HEK293T (cell line): ENCODE measurements at regions not wholly inside any gene's neighbourhood (a gene's known extent, or its start where the extent isn't known, plus 50 kb on each side); places are given as distances from the start of the nearest gene placed in this dataset.

Experiments used
- ARNT ChIP-seq: fragments of 450-650 bp; IDR thresholded peaks from 2 replicates; pipeline ENCODE4 v1.6.1; 2017; ENCODE audit warnings: mild to moderate bottlenecking
- CTBP1 ChIP-seq: fragments of 450-650 bp; IDR thresholded peaks from 2 replicates; pipeline ENCODE4 v1.6.1; 2016; ENCODE audit warnings: borderline replicate concordance
- ELF4 ChIP-seq: fragments of 450-650 bp; IDR thresholded peaks from 2 replicates; pipeline ENCODE4 v1.6.1; 2017; ENCODE audit warnings: antibody characterized with exemption
- FOXM1 ChIP-seq: fragments of 450-650 bp; IDR thresholded peaks from 2 replicates; pipeline ENCODE4 v1.6.1; 2017; ENCODE audit warnings: mild to moderate bottlenecking, borderline replicate concordance
- HDGF ChIP-seq: fragments of 450-650 bp; IDR thresholded peaks from 2 replicates; pipeline ENCODE4 v1.6.1; 2017; ENCODE audit warnings: antibody characterized with exemption, borderline replicate concordance
- NFRKB ChIP-seq: fragments of 450-650 bp; IDR thresholded peaks from 2 replicates; pipeline ENCODE4 v1.6.1; 2016; ENCODE audit warnings: mild to moderate bottlenecking, moderate library complexity
- SP1 ChIP-seq: fragments of 450-650 bp; IDR thresholded peaks from 2 replicates; pipeline ENCODE4 v1.6.1; 2017
- SUZ12 ChIP-seq: fragments of 450-650 bp; IDR thresholded peaks from 2 replicates; pipeline ENCODE4 v1.6.1; 2016; ENCODE audit warnings: mild to moderate bottlenecking
- TARDBP ChIP-seq: fragments of 450-650 bp; IDR thresholded peaks from 2 replicates; pipeline ENCODE4 v1.6.1; 2016
- TF ChIP-seq, protein P1 (sequence below): fragments of 450-650 bp; IDR thresholded peaks from 2 replicates; pipeline ENCODE4 v1.6.1; 2016

DNA sequence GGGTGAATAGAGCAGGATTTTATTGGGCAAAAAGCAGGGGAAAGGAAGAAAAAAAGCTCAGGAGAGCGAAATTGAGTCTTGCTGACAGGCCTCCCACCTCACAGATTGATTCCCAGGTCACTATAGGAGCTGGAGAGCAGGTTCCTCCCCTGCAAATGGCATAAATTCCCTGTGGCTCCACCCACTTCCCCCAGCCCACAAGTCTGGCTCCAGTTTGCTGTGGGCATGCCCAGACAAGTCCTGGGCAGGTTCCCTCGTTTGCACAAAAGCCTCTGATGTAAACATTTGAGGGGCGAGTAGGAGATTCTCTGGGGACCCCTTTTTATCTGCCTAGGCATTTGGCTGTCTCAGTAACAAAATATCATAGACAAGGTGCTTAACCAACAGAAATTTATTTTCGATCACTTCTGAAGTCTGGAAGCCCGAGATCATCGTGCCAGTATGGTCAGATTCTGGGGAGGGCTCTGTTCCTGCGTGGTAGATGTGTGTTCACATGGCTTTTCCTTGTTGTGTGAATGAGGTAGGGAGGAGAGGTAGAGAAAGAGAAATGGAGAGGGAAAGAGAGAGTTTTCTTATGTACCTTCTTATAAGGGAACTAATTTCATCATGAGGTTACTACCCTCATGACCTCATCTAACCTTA, 614.5 kb downstream of the MAT2B start:
- no peak for TF ChIP-seq CTBP1
- no peak for TF ChIP-seq SUZ12
- no peak for TF ChIP-seq NFRKB
- TF ChIP-seq ARNT = no peak
- TF ChIP-seq SP1 = no peak
- TF ChIP-seq, protein P1, sequence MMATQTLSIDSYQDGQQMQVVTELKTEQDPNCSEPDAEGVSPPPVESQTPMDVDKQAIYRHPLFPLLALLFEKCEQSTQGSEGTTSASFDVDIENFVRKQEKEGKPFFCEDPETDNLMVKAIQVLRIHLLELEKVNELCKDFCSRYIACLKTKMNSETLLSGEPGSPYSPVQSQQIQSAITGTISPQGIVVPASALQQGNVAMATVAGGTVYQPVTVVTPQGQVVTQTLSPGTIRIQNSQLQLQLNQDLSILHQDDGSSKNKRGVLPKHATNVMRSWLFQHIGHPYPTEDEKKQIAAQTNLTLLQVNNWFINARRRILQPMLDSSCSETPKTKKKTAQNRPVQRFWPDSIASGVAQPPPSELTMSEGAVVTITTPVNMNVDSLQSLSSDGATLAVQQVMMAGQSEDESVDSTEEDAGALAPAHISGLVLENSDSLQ = no peak; the same call in 1 of the 2 replicates
- TF ChIP-seq TARDBP = no peak
- no peak for TF ChIP-seq HDGF
- TF ChIP-seq FOXM1 = no peak
- no peak for TF ChIP-seq ELF4
